ENCODE measurements at regions not wholly inside any gene's neighbourhood (a gene's known extent, or its start where the extent isn't known, plus 50 kb on each side); places are given as distances from the start of the nearest gene placed in this dataset.

DNA sequence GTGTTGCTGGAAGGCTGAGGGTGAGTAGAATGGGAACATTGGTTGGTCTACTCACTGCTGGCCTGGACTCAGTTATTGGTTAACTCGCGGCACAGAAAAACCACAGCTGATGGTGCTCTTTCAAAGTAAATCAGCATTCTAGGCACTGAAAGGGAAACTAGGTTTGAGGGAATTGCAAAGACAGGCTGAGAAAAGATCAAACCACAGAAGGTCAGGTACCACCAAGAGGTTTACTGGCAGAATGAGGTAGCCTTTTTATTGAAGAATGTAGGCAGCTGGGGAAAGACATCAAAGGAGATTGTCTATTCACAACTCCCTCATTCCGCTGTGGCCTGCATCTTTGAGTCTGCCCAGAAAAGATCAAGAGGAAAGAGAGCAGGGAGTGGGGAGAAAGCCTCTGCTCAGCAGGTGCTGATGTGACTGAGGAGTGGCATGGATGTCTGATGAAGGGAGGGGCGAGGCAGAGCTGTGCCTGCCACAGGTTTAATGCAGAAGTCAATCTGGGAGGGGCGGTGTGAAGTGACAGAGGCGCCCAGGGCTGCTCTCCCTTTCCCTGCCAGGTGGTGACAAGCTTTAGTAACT is 255.5 kb downstream of the MAN2A1 start:
- H2AFZ ChIP-seq (replicated peaks), result peak overlapping the region; percentile 59
- no peak overlapping the region for H3K4me2 ChIP-seq
- H3K36me3 ChIP-seq, result no peaks in the 10 kb centered on the region
- no peaks in the 10 kb centered on the region for H4K20me1 ChIP-seq (ENCODE audit: low read depth)
- H3K4me1 Mint-ChIP-seq, result peaks cover 23% of the 10 kb centered on the region
- peaks cover 1% of the 10 kb centered on the region for H3K9me3 ChIP-seq (ENCODE audit: low read depth)
- peaks cover 2% of the 10 kb centered on the region for H3K9me3 Mint-ChIP-seq
- TF ChIP-seq EZH2 (IDR thresholded peaks at IDR 0.05) (no peak), EZH2phosphoT487 (IDR thresholded peaks at IDR 0.05) (no peak)
- TF ChIP-seq, protein P1, sequence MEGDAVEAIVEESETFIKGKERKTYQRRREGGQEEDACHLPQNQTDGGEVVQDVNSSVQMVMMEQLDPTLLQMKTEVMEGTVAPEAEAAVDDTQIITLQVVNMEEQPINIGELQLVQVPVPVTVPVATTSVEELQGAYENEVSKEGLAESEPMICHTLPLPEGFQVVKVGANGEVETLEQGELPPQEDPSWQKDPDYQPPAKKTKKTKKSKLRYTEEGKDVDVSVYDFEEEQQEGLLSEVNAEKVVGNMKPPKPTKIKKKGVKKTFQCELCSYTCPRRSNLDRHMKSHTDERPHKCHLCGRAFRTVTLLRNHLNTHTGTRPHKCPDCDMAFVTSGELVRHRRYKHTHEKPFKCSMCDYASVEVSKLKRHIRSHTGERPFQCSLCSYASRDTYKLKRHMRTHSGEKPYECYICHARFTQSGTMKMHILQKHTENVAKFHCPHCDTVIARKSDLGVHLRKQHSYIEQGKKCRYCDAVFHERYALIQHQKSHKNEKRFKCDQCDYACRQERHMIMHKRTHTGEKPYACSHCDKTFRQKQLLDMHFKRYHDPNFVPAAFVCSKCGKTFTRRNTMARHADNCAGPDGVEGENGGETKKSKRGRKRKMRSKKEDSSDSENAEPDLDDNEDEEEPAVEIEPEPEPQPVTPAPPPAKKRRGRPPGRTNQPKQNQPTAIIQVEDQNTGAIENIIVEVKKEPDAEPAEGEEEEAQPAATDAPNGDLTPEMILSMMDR (IDR thresholded peaks at IDR 0.05), result no peak
- no peak overlapping the region for H3K27ac ChIP-seq
- no peak overlapping the region for H3K4me3 Mint-ChIP-seq
- H3K27ac Mint-ChIP-seq, result peak overlapping the region; percentile 90
- no peak overlapping the region for H3K9ac ChIP-seq
- H3K36me3 Mint-ChIP-seq, result no peaks in the 10 kb centered on the region
- no peaks in the 10 kb centered on the region for H3F3A ChIP-seq (ENCODE audit: low read depth)
- peaks cover 14% of the 10 kb centered on the region for H3K4me1 ChIP-seq
- no peaks in the 10 kb centered on the region for H3K79me2 ChIP-seq (ENCODE audit: low read depth)
- H3K27me3 Mint-ChIP-seq (ENCODE audit: insufficient read depth, low read depth), result peaks cover 5% of the 10 kb centered on the region
- H3K27me3 ChIP-seq, result no peaks in the 10 kb centered on the region
- H3K4me3 ChIP-seq, result no peak overlapping the region
- DNase-seq (ENCODE audit: low spot score), result peak; percentile 29

DNA sequence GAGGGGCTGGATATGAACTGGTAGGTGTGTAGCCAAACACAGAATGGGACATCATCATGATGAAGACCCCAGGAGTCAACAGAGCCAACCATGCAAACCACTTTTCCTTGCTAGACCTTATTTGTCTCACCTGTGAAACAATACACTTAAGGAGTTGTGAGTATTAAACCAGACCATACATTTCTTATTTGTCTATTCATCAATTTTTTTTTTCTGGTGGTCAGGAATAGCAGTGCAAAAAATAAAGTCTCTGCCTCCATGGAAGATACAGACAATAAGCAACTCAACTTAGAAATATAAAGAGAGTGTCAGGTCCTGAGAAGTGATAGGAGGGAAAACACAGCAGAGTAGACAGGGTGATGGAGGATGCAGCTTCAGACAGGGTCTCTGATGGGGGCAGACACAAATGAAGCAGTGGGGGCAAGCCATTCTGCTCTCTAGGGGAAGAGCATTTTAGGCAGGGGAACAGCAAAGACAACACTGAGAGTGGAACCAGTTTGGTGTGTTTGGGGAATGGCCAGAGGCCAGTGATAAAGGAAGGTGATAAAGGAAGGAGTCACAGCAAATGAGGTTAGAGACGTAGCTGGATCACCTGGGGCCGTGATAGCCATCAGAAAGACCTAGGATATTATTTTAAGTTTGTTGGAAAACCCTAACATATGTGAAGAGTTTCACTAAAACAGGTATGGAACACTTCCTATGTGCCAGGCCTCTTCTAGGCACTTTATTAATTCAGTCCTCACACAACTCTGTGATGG is 256.2 kb downstream of the MAN2A1 start:
- H3K79me2 ChIP-seq (ENCODE audit: low read depth), result no peaks in the 10 kb centered on the region
- no peaks in the 10 kb centered on the region for H4K20me1 ChIP-seq (ENCODE audit: low read depth)
- no peaks in the 10 kb centered on the region for H3K27me3 ChIP-seq
- H3K4me2 ChIP-seq, result no peak overlapping the region
- Mint-ChIP-seq H3K36me3 (no peaks in the 10 kb centered on the region), H3K4me1 (peaks cover 23% of the 10 kb centered on the region), H3K4me3 (no peak overlapping the region), H3K27me3 (ENCODE audit: insufficient read depth, low read depth) (peaks cover 5% of the 10 kb centered on the region), H3K27ac (no peak overlapping the region), H3K9me3 (peaks cover 2% of the 10 kb centered on the region)
- H2AFZ ChIP-seq (replicated peaks), result no peak overlapping the region
- no peak overlapping the region for H3K27ac ChIP-seq
- no peaks in the 10 kb centered on the region for H3K9me3 ChIP-seq (ENCODE audit: low read depth)
- no peak overlapping the region for H3K9ac ChIP-seq
- H3F3A ChIP-seq (ENCODE audit: low read depth), result no peaks in the 10 kb centered on the region
- H3K4me3 ChIP-seq, result no peak overlapping the region
- no peaks in the 10 kb centered on the region for H3K36me3 ChIP-seq
- TF ChIP-seq, protein P1 (IDR thresholded peaks at IDR 0.05), result no peak
- TF ChIP-seq EZH2 (IDR thresholded peaks at IDR 0.05) (no peak), EZH2phosphoT487 (IDR thresholded peaks at IDR 0.05) (no peak)
- DNase-seq (ENCODE audit: low spot score), result no peak
- H3K4me1 ChIP-seq, result peaks cover 14% of the 10 kb centered on the region

DNA sequence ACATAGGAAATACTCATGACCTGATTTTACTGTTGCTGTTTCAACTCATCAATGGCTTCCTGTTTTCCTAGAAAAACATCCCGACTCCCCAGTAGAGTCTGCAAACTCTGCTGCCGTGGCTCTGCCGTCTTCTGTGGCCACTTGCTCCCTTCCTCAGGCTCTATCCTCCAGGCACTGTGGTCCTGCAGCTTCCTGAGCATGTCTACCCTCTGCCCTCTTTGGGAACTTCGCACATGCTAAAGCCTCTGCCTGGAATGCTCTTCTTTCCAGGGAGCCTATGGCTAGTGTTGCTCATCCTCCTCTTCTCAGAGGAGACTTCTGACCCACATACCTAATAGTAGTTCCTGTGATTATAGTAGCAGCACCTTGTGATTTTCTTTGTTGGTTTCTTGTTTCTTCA is 256.9 kb downstream of the MAN2A1 start:
- Histone ChIP-seq H3K4me2 (no peak overlapping the region), H3K4me1 (peaks cover 15% of the 10 kb centered on the region), H3K9me3 (ENCODE audit: low read depth) (no peaks in the 10 kb centered on the region), H3K27ac (no peak overlapping the region), H3K36me3 (no peaks in the 10 kb centered on the region), H3K4me3 (no peak overlapping the region), H2AFZ (replicated peaks) (no peak overlapping the region), H3K27me3 (no peaks in the 10 kb centered on the region), H4K20me1 (ENCODE audit: low read depth) (no peaks in the 10 kb centered on the region), H3F3A (ENCODE audit: low read depth) (no peaks in the 10 kb centered on the region), H3K79me2 (ENCODE audit: low read depth) (no peaks in the 10 kb centered on the region), H3K9ac (no peak overlapping the region)
- no peak for TF ChIP-seq EZH2phosphoT487 (IDR thresholded peaks at IDR 0.05)
- TF ChIP-seq, protein P1 (IDR thresholded peaks at IDR 0.05), result no peak
- TF ChIP-seq EZH2 (IDR thresholded peaks at IDR 0.05), result no peak
- H3K27ac Mint-ChIP-seq, result no peak overlapping the region
- no peak for DNase-seq (ENCODE audit: low spot score)
- peaks cover 23% of the 10 kb centered on the region for H3K4me1 Mint-ChIP-seq
- no peaks in the 10 kb centered on the region for H3K36me3 Mint-ChIP-seq
- H3K4me3 Mint-ChIP-seq, result no peak overlapping the region
- no peaks in the 10 kb centered on the region for H3K9me3 Mint-ChIP-seq
- H3K27me3 Mint-ChIP-seq (ENCODE audit: insufficient read depth, low read depth), result peaks cover 5% of the 10 kb centered on the region

Data from neural progenitor cell (in vitro differentiated cells).